Cardiac fibroblast (primary cell): ENCODE measurements at regions not wholly inside any gene's neighbourhood (a gene's known extent, or its start where the extent isn't known, plus 50 kb on each side); places are given as distances from the start of the nearest gene placed in this dataset.

Experiments used
- DNase-seq, 2 donors: peaks; one replicate each; pipeline versions ENCODE4 v3.0.0 to v3.0.0-alpha.2; 2010; ENCODE audit warnings: low read depth in 2 of 2
- H3K4me3 ChIP-seq, 2 donors: replicated peaks in 1 of 2; 1 replicate in 1 of 2; 2 replicates in 1 of 2; pipeline ENCODE4 v1.5.1; 2011; ENCODE audit warnings: low read depth in 2 of 2, low read length in 2 of 2, mild to moderate bottlenecking in 2 of 2, moderate library complexity in 1 of 2
- TF ChIP-seq, protein P1 (sequence below): IDR thresholded peaks from one replicate; pipeline ENCODE4 v1.5.1; 2011; ENCODE audit warnings: low read depth, mild to moderate bottlenecking, low read length, inconsistent platforms

DNA sequence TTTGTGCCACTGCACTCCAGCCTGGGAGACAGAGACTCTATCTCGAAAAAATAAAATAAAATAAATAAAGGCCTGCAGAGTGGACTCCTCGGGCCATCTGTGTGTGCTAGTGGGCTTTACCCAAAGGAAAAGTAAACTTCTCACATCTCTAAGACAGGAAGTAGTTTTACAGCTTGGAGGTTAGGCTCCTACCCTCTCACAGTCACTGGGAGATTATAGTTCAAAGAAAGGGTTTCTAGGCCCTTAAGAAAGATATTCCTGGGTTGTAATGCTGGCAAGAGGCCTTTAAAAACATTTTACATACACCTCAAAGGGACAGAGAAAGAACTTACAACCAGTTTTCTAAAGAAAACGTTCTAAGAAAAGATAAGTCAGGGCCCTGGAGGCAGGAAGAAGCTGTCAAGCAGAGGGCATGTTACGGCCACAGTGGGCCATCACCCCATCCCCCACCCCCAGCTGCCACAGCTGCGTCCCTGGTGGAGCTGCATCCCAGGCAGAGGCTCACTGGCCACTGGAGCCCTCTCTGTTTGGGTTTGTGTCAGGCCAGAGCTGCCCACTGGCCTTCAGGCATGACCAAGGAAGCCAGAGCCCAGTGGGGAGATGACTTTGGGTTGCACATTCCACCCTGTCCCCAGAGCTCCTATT lies 78.1 kb upstream of the CDK20 start:
- TF ChIP-seq, protein P1, sequence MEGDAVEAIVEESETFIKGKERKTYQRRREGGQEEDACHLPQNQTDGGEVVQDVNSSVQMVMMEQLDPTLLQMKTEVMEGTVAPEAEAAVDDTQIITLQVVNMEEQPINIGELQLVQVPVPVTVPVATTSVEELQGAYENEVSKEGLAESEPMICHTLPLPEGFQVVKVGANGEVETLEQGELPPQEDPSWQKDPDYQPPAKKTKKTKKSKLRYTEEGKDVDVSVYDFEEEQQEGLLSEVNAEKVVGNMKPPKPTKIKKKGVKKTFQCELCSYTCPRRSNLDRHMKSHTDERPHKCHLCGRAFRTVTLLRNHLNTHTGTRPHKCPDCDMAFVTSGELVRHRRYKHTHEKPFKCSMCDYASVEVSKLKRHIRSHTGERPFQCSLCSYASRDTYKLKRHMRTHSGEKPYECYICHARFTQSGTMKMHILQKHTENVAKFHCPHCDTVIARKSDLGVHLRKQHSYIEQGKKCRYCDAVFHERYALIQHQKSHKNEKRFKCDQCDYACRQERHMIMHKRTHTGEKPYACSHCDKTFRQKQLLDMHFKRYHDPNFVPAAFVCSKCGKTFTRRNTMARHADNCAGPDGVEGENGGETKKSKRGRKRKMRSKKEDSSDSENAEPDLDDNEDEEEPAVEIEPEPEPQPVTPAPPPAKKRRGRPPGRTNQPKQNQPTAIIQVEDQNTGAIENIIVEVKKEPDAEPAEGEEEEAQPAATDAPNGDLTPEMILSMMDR, result no peak
- no peak overlapping the region for H3K4me3 ChIP-seq
- no peak for DNase-seq

DNA sequence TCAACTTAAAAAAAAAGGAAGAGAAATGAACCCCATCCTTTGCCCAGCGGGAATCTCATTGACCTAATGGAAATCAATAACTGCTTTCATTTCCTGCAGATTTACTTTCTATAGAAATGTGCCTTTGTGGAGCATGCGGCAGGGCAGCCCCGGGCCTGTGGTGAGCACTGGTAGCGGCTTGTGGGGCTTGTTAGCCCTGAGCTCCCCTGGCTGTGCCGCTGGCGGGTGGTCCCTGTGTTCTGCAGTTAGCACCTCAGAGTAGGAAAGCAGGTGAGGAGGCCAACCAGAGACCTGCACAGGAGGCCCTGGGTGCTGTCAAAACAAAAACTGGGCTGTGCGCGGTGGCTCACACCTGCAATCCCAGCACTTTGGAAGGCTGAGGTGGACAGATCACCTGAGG lies 76.8 kb upstream of the CDK20 start:
- TF ChIP-seq, protein P1, result no peak
- no peak overlapping the region for H3K4me3 ChIP-seq
- no peak for DNase-seq

DNA sequence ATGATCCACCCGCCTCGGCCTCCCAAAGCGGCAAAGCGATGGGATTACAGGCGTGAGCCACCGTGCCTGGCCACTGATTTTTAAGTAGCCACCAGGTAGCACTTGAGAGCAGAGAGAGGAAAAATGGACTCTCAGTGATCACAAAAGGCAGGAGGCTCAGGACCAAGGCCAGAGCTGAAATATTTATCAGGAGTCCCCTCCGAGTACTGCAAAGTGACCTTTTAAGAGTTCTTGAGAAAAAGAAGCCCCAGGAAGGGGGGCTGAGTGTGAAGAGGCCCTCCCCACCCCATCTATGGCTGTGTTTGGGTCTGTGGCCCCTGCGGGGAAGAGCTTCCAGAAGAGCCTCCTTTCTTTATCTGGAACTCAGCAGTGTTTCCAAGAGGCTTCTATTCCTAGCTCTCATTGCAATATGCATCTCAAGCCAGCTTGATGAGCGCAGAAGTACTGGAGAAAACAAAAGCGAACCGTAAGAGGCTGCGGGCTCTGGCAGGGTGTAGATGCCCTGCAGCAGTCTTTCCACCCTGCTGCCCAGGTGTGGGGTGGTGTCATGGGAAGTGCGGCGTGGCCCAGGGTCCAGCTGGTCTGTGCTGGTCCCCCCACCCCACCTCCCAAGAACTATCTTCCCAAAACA lies 75.5 kb upstream of the CDK20 start:
- TF ChIP-seq, protein P1, result no peak
- H3K4me3 ChIP-seq, result no peak overlapping the region
- DNase-seq, result no peak

GRCh38 chr9:88046542-88046941 lies 72.2 kb upstream of the CDK20 start:
- H3K4me3 ChIP-seq, result no peak overlapping the region
- TF ChIP-seq, protein P1, result no peak
- no peak for DNase-seq

DNA sequence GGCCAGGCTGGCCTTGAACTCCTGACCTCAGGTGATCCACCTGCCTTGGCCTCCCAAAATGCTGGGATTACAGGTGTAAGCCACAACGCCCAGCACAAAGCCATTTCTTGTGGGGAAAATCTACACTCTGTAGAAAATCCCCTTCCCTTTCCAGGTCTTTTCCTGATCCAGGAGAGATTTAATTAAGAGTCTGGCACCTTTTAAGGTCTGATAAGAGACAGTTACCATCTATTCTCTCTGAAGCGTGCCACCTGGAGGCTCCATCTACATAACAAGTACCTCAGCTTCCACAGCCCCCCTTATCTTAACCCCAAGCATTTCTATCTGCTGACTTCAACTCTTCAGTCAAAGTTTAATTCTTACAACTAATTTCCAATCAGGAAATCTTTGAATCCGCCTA lies 71.4 kb upstream of the CDK20 start:
- TF ChIP-seq, protein P1, result no peak
- no peak for DNase-seq
- no peak overlapping the region for H3K4me3 ChIP-seq

- H3K4me3 ChIP-seq, result no peak overlapping the region
- TF ChIP-seq, protein P1, result no peak
- no peak for DNase-seq
Measured at GRCh38 chr9:88044200-88044599, 69.9 kb upstream of the CDK20 start.
